Retinal pigment epithelial cell (primary cell): ENCODE measurements at regions not wholly inside any gene's neighbourhood (a gene's known extent, or its start where the extent isn't known, plus 50 kb on each side); places are given as distances from the start of the nearest gene placed in this dataset.

Experiments used
- DNase-seq: peaks from one replicate; pipeline ENCODE4 v3.0.0-alpha.2; 2010; ENCODE audit warnings: low read depth
- H3K4me3 ChIP-seq: 2 replicates; pipeline ENCODE4 v1.5.1; 2011; ENCODE audit warnings: mild to moderate bottlenecking, low read length, control low read depth, moderate library complexity
- TF ChIP-seq, protein P1 (sequence below): conservative IDR thresholded peaks from 2 replicates; pipeline ENCODE4 v1.5.1; 2011; ENCODE audit warnings: low read depth, low read length, control low read depth, inconsistent platforms

DNA sequence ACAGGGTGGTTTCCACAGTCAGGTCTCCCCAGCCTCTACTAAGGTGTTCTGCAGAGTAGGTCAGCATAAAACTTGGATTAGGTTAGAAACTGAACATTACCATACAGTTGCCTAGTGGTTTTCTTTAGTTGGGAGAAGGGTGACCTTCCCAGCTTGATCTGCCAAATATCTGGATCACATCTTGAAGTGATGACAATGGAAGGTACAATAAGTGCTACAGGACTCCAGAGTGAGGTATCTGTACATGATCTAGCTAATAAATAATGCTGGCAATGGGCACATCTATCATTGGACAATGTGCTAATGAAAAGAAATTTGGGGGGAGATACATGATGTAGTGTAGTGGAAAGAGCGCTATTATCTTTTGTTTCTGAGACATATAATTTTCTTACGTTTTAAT, 54.6 kb upstream of the ACVR1 start:
- no peak overlapping the region for H3K4me3 ChIP-seq

DNA sequence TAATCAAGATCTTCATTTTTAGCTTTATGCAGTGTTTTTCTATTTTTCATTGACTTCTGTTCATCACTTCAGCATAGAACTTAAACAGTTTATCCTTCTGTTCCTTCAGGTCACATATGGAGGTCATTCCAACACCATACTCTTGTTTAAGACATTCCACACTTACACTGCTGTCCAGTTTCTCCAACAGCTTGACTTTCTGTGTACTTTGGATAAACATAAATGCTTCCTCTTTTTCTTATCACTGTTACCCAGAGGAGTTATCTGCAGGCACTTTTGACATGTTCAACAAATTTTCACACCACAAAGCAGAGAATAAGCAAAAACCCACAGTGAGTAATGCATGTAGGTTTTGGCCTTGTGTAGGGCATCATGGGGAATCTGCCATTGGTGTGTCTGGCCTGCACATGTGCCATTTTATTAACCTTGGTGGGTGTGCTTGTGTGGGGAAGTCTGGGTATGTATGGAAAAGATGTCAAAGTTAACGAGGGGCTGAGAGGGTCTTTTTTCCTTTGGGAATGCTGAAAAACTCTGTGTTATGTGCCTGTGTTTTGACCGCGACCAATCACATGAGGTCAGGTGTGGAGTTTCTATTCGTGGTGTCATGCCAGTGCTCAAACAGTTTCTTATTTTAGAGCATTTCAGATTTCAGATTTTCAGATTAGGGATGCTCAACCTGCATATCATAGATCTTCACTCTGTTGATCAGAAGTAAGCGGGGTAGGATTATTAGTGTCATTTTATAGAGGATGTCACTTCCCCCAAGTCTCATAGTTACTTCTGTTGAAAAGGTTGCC, 53.9 kb upstream of the ACVR1 start:
- no peak overlapping the region for H3K4me3 ChIP-seq
- TF ChIP-seq, protein P1, sequence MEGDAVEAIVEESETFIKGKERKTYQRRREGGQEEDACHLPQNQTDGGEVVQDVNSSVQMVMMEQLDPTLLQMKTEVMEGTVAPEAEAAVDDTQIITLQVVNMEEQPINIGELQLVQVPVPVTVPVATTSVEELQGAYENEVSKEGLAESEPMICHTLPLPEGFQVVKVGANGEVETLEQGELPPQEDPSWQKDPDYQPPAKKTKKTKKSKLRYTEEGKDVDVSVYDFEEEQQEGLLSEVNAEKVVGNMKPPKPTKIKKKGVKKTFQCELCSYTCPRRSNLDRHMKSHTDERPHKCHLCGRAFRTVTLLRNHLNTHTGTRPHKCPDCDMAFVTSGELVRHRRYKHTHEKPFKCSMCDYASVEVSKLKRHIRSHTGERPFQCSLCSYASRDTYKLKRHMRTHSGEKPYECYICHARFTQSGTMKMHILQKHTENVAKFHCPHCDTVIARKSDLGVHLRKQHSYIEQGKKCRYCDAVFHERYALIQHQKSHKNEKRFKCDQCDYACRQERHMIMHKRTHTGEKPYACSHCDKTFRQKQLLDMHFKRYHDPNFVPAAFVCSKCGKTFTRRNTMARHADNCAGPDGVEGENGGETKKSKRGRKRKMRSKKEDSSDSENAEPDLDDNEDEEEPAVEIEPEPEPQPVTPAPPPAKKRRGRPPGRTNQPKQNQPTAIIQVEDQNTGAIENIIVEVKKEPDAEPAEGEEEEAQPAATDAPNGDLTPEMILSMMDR: no peak
- no peak for DNase-seq

More for the DNA sequence above, 54.6 kb upstream of the ACVR1 start:
- TF ChIP-seq, protein P1: no peak
- no peak for DNase-seq

DNA sequence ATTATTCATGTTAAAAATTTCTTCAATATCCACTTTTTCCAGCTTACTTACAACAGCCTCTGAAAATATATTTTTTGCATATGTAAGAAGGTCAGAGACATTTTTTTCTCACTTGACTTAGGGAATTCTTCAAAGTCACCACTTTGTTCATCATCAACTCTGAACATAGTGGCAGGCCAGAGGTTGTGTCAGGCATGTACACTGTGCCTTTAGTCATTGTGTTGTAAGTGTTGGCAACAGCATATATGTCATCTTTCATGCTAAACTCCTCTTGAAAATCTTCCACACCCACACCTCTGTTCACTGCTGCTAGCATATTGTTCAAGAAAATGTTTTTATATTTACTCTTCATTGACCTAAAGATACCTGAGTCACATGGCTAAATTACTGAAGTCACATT, 52.2 kb upstream of the ACVR1 start:
- TF ChIP-seq, protein P1: no peak
- H3K4me3 ChIP-seq: no peak overlapping the region
- DNase-seq: no peak

DNA sequence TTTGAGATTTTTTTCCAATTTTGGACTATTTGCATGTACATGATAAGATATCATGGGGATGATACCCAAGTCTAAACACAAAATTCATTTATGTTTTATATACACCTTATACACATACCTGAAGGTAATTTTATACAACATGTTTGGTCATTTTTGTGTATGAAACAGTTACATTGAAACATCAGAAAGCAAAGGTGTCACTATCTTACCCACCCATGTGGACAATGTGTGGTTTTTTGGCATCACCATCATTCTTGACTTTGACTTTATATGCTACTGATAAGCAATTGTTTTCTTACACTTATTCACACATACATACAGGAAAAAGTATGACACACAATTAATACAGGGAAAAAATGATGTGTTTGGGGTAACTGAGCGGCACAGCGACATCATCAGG, 51.0 kb upstream of the ACVR1 start:
- H3K4me3 ChIP-seq: no peak overlapping the region
- no peak for DNase-seq
- TF ChIP-seq, protein P1: no peak
